ENCODE measurements at regions not wholly inside any gene's neighbourhood (a gene's known extent, or its start where the extent isn't known, plus 50 kb on each side); places are given as distances from the start of the nearest gene placed in this dataset.

DNA sequence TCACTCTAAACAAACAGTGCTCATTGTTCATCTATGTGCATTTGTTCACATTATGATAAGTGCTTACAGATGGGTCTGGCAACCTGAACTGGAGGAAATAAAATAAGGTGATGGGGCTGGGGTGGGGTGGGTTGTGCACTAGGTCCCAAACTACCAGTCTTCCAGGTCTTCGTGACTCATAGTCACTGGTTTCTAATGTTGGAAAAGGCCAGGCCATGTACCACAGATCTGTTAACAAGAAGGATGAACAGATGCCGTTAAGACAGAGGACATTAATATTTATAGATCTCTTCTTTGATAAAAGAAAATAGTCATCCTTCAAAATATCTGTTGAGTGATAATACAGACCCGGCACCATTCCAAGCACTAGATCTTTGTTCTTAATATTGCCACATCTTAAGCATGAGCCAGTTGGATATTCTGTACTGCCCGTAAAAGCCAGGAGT, 71.4 kb upstream of the STARD4 start:
- Histone ChIP-seq H3K36me3 (no peaks in the 10 kb centered on the region), H3K27me3 (no peaks in the 10 kb centered on the region), H3K9me3 (no peaks in the 10 kb centered on the region), H3K27ac (no peak overlapping the region), H3K4me1 (peaks cover 7% of the 10 kb centered on the region), H3K4me3 (no peak overlapping the region)
- DNase-seq (ENCODE audit: extremely low spot score in 2 of 2): no peak
- TF ChIP-seq CTCF (IDR thresholded peaks at IDR 0.05): no peak
- TF ChIP-seq POLR2A (IDR thresholded peaks at IDR 0.05): no peak
- intact Hi-C loops (cut with DNase I): no loop called here

DNA sequence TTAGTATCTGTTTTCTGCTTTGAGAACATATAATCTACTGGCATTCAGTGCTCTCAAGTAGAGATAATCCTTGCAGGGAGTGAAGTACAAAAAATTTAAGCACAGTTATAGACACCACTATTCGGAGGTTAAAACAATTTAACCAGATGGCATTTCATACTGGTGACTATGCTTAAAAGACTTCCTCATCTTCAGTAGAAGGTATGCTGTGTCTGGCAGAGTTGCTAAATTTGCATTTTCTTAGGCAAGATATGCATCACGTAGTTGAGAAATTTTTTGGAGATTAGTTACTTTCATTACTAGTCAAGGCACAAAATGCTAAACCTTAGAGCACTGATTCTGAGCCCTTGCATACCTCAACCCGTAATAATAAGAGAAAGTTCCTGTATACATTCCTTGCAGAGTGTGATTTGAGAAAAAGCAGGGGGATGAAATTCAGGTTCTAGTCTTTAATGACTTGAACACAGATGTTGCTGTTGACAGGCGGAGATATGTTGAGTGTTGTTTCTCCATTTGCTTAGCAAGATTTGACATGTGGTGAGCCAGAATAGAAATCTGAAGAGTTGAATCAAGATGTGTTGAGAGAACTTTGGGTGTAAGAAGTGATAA, 70.8 kb upstream of the STARD4 start:
- no peaks in the 10 kb centered on the region for H3K36me3 ChIP-seq
- no peak overlapping the region for H3K4me3 ChIP-seq
- TF ChIP-seq POLR2A (IDR thresholded peaks at IDR 0.05): no peak
- TF ChIP-seq POLR2AphosphoS5 (IDR thresholded peaks at IDR 0.05; ENCODE audit: insufficient read depth in 1 of 2, low read depth in 1 of 2): no peak
- TF ChIP-seq CTCF (IDR thresholded peaks at IDR 0.05): no peak
- no peak for DNase-seq (ENCODE audit: extremely low spot score in 2 of 2)
- intact Hi-C loops (cut with DNase I): no loop called here
- H3K27ac ChIP-seq: no peak overlapping the region
- H3K27me3 ChIP-seq: no peaks in the 10 kb centered on the region
- H3K4me1 ChIP-seq: peaks cover 7% of the 10 kb centered on the region
- no peaks in the 10 kb centered on the region for H3K9me3 ChIP-seq

DNA sequence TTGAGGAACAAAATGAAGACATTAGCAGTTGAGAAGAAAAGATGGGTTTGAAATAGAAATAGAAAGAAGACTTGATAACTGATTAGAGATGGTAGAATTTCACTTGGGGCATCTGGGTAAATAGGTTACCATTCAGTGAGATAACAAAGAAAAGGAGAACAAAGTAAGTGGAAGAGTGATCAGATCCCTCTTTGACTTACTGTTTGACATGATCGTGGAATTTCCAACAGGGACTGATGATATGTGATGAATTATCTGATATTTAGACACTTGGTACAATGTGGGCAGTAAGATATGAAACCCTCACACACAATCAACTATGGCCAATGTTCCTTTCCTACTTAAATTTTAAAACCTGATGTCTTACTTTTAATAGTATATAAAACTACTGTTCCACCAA, 70.1 kb upstream of the STARD4 start:
- DNase-seq (ENCODE audit: extremely low spot score in 2 of 2): no peak
- no peak overlapping the region for H3K4me3 ChIP-seq
- no peaks in the 10 kb centered on the region for H3K27me3 ChIP-seq
- no peak overlapping the region for H3K27ac ChIP-seq
- no peaks in the 10 kb centered on the region for H3K9me3 ChIP-seq
- intact Hi-C loops (cut with DNase I): no loop called here
- TF ChIP-seq POLR2A (IDR thresholded peaks at IDR 0.05) (no peak), POLR2AphosphoS5 (IDR thresholded peaks at IDR 0.05; ENCODE audit: insufficient read depth in 1 of 2, low read depth in 1 of 2) (no peak), CTCF (IDR thresholded peaks at IDR 0.05) (no peak)
- no peaks in the 10 kb centered on the region for H3K36me3 ChIP-seq
- H3K4me1 ChIP-seq: peaks cover 7% of the 10 kb centered on the region

DNA sequence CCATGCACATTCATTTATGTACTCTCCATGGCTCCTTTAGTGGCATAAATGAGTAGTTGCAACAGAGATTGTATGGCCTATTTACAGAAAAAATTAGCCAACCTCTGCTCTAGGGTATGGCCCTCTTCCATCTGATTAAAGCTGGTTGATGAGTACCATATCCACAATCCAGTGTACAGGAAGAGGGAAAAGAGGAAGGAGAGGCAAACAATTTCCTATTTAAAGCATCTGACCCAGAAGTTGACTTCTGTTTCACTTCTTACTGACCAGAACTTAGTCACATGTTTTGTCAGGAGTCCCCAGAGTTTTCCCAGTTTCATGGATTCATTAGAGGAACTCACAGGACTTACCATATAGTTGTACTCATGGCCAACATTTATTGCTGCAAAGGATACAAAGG, 68.6 kb upstream of the STARD4 start:
- no peaks in the 10 kb centered on the region for H3K36me3 ChIP-seq
- intact Hi-C loops (cut with DNase I): no loop called here
- H3K4me3 ChIP-seq: no peak overlapping the region
- H3K9me3 ChIP-seq: no peaks in the 10 kb centered on the region
- TF ChIP-seq POLR2A (IDR thresholded peaks at IDR 0.05): no peak
- TF ChIP-seq POLR2AphosphoS5 (IDR thresholded peaks at IDR 0.05; ENCODE audit: insufficient read depth in 1 of 2, low read depth in 1 of 2): no peak
- TF ChIP-seq CTCF (IDR thresholded peaks at IDR 0.05): no peak
- H3K27me3 ChIP-seq: no peaks in the 10 kb centered on the region
- DNase-seq (ENCODE audit: extremely low spot score in 2 of 2): no peak
- peaks cover 7% of the 10 kb centered on the region for H3K4me1 ChIP-seq
- H3K27ac ChIP-seq: no peak overlapping the region

- Histone ChIP-seq H3K9me3 (no peaks in the 10 kb centered on the region), H3K27ac (no peak overlapping the region), H3K4me3 (no peak overlapping the region), H3K4me1 (peaks cover 15% of the 10 kb centered on the region), H3K27me3 (no peaks in the 10 kb centered on the region), H3K36me3 (no peaks in the 10 kb centered on the region)
- no peak for DNase-seq (ENCODE audit: extremely low spot score in 2 of 2)
- intact Hi-C loops (cut with DNase I): no loop called here
- TF ChIP-seq POLR2A (IDR thresholded peaks at IDR 0.05) (no peak), POLR2AphosphoS5 (IDR thresholded peaks at IDR 0.05; ENCODE audit: insufficient read depth in 1 of 2, low read depth in 1 of 2) (no peak), CTCF (IDR thresholded peaks at IDR 0.05) (no peak)
Observed at GRCh38 chr5:111574311-111574710, 62.0 kb upstream of the STARD4 start.

All from vagina (tissue), 2 donors.